H9 (cell line): ENCODE measurements at regions not wholly inside any gene's neighbourhood (a gene's known extent, or its start where the extent isn't known, plus 50 kb on each side); places are given as distances from the start of the nearest gene placed in this dataset.

Experiments used
- DNase-seq: peaks from one replicate; pipeline ENCODE4 v3.0.0-alpha.2; 2017
- H2AFZ ChIP-seq: one replicate; pipeline ENCODE4 v1.6.1; 2013; ENCODE audit warnings: mild to moderate bottlenecking, low read length, control low read depth, moderate library complexity
- H2AK5ac ChIP-seq: 2 replicates; pipeline ENCODE4 v1.6.1; 2013; ENCODE audit warnings: low read length, control low read depth, mixed read lengths; ENCODE audit not compliant: insufficient read length
- H2BK120ac ChIP-seq: one replicate; pipeline ENCODE4 v1.6.1; 2013; ENCODE audit warnings: low read depth, mild to moderate bottlenecking, low read length, control low read depth, inconsistent platforms; ENCODE audit not compliant: poor library complexity, severe bottlenecking
- H2BK12ac ChIP-seq: 2 replicates; pipeline ENCODE4 v1.6.1; 2013; ENCODE audit warnings: low read length, control low read depth, mixed read lengths, low read depth; ENCODE audit not compliant: insufficient read length
- H2BK15ac ChIP-seq: 2 replicates; pipeline ENCODE4 v1.6.1; 2013; ENCODE audit warnings: low read depth, low read length, control low read depth
- H2BK20ac ChIP-seq: one replicate; pipeline ENCODE4 v1.6.1; 2013; ENCODE audit warnings: low read depth, mild to moderate bottlenecking, low read length, control low read depth, inconsistent platforms; ENCODE audit not compliant: poor library complexity, severe bottlenecking
- H2BK5ac ChIP-seq: 2 replicates; pipeline ENCODE4 v1.6.1; 2013; ENCODE audit warnings: low read length, control low read depth, mixed read lengths; ENCODE audit not compliant: insufficient read length
- H3K14ac ChIP-seq: 2 replicates; pipeline ENCODE4 v1.6.1; 2013; ENCODE audit warnings: low read length, control low read depth; ENCODE audit not compliant: insufficient read depth
- H3K18ac ChIP-seq: 2 replicates; pipeline ENCODE4 v1.6.1; 2013; ENCODE audit warnings: low read depth, mild to moderate bottlenecking, mixed read lengths, low read length, control low read depth; ENCODE audit not compliant: insufficient read length
- H3K23ac ChIP-seq: 2 replicates; pipeline ENCODE4 v1.6.1; 2013; ENCODE audit warnings: low read length, control low read depth, mixed read lengths, low read depth; ENCODE audit not compliant: insufficient read length
- H3K23me2 ChIP-seq: 2 replicates; pipeline ENCODE4 v1.6.1; 2013; ENCODE audit warnings: low read depth, mild to moderate bottlenecking, mixed read lengths, low read length, control low read depth; ENCODE audit not compliant: insufficient read length, poor library complexity, severe bottlenecking
- H3K27ac ChIP-seq: 2 replicates; pipeline ENCODE4 v1.5.1; 2013; ENCODE audit warnings: low read length, control low read depth, mixed read lengths, low read depth; ENCODE audit not compliant: insufficient read length
- H3K27me3 ChIP-seq: 2 replicates; pipeline ENCODE4 v1.6.1; 2013; ENCODE audit warnings: low read length, control low read depth, inconsistent platforms; ENCODE audit not compliant: insufficient read depth
- H3K4ac ChIP-seq: 2 replicates; pipeline ENCODE4 v1.6.1; 2013; ENCODE audit warnings: low read depth, mild to moderate bottlenecking, control low read depth, inconsistent platforms, low read length, moderate library complexity
- H3K4me1 ChIP-seq: 2 replicates; pipeline ENCODE4 v1.6.1; 2013; ENCODE audit warnings: low read length, control low read depth, inconsistent platforms; ENCODE audit not compliant: insufficient read depth
- H3K4me2 ChIP-seq: 2 replicates; pipeline ENCODE4 v1.6.1; 2013; ENCODE audit warnings: low read length, control low read depth, mixed read lengths; ENCODE audit not compliant: insufficient read length, insufficient read depth
- H3K56ac ChIP-seq: 2 replicates; pipeline ENCODE4 v1.6.1; 2013; ENCODE audit warnings: low read depth, mild to moderate bottlenecking, mixed read lengths, low read length, control low read depth; ENCODE audit not compliant: insufficient read length
- H3K79me1 ChIP-seq: 2 replicates; pipeline ENCODE4 v1.6.1; 2013; ENCODE audit warnings: low read depth, mild to moderate bottlenecking, moderate library complexity, low read length, control low read depth, inconsistent platforms; ENCODE audit not compliant: insufficient read depth, poor library complexity, severe bottlenecking
- H3K79me2 ChIP-seq: 2 replicates; pipeline ENCODE4 v1.6.1; 2013; ENCODE audit warnings: low read length, control low read depth, inconsistent platforms; ENCODE audit not compliant: insufficient read depth
- H3K9ac ChIP-seq: 2 replicates; pipeline ENCODE4 v1.6.1; 2013; ENCODE audit warnings: low read length, control low read depth, mixed read lengths; ENCODE audit not compliant: insufficient read length; ENCODE audit errors: extremely low read depth
- H3K9me3 ChIP-seq: one replicate; pipeline ENCODE4 v1.6.1; 2013; ENCODE audit warnings: low read depth, low read length, inconsistent platforms; ENCODE audit not compliant: control insufficient read depth
- H3T11ph ChIP-seq: one replicate; pipeline ENCODE4 v1.6.1; 2013; ENCODE audit warnings: mild to moderate bottlenecking, low read length, control low read depth, inconsistent platforms
- H4K20me1 ChIP-seq: one replicate; pipeline ENCODE4 v1.6.1; 2013; ENCODE audit not compliant: control insufficient read depth, insufficient read length, insufficient read depth
- H4K5ac ChIP-seq: 2 replicates; pipeline ENCODE4 v1.6.1; 2013; ENCODE audit warnings: low read depth, mild to moderate bottlenecking, mixed read lengths, low read length, control low read depth; ENCODE audit not compliant: insufficient read length
- H4K8ac ChIP-seq: replicated peaks from 2 replicates; pipeline ENCODE4 v1.6.1; 2013; ENCODE audit warnings: low read length, control low read depth, mixed read lengths, low read depth; ENCODE audit not compliant: insufficient read length
- H4K91ac ChIP-seq: 2 replicates; pipeline ENCODE4 v1.6.1; 2013; ENCODE audit warnings: low read depth, mild to moderate bottlenecking, moderate library complexity, mixed read lengths, low read length, control low read depth; ENCODE audit not compliant: insufficient read length
- H3K27ac Mint-ChIP-seq, 3 experiments: 2 replicates in 2 of 3; 3 replicates in 1 of 3; pipeline ENCODE4 v1.8.0; 2020 to 2021; ENCODE audit warnings: mixed read lengths in 3 of 3, mild to moderate bottlenecking in 1 of 3, moderate library complexity in 1 of 3
- H3K27me3 Mint-ChIP-seq: 2 replicates; pipeline ENCODE4 v1.8.0; 2021; ENCODE audit warnings: low read depth, mild to moderate bottlenecking, moderate library complexity, mixed read lengths
- H3K36me3 Mint-ChIP-seq, 3 experiments: 2 replicates in 2 of 3; 3 replicates in 1 of 3; pipeline ENCODE4 v1.8.0; 2020 to 2021; ENCODE audit warnings: low read depth in 3 of 3, mixed read lengths in 3 of 3; ENCODE audit not compliant: insufficient read depth in 1 of 3
- H3K4me1 Mint-ChIP-seq, 2 experiments: 2 replicates each; pipeline ENCODE4 v1.8.0; 2020; ENCODE audit warnings: mixed read lengths in 2 of 2
- H3K4me3 Mint-ChIP-seq, 2 experiments: 2 replicates in 1 of 2; 3 replicates in 1 of 2; pipeline ENCODE4 v1.8.0; 2020 to 2021; ENCODE audit warnings: mild to moderate bottlenecking in 2 of 2, mixed read lengths in 2 of 2, moderate library complexity in 1 of 2
- H3K9me3 Mint-ChIP-seq, 2 experiments: 2 replicates in 1 of 2; 3 replicates in 1 of 2; pipeline ENCODE4 v1.8.0; 2020; ENCODE audit warnings: mild to moderate bottlenecking in 2 of 2, mixed read lengths in 2 of 2, moderate library complexity in 1 of 2
- CTCF ChIP-seq: fragments of 200-600 bp; sonication (generic); conservative IDR thresholded peaks from 3 replicates; pipeline ENCODE4 v1.8.0; 2021; ENCODE audit warnings: antibody characterized with exemption, mild to moderate bottlenecking
- WGBS: extraction: QIAGEN DNeasy Blood & Tissue Kit; methylation state at CpG from one replicate; pipeline ENCODE4 v1.1.7; 2013; ENCODE audit warnings: missing lambda C conversion rate, low lambda C conversion rate, mixed read lengths; ENCODE audit not compliant: insufficient read length; ENCODE audit errors: extremely low coverage; 5-methylcytosine and 5-hydroxymethylcytosine counted together

- no peak overlapping the region for H3K4ac ChIP-seq
- H3K23me2 ChIP-seq: no peaks in the 10 kb centered on the region
- no peak overlapping the region for H2BK120ac ChIP-seq
- H3K9me3 ChIP-seq: no peaks in the 10 kb centered on the region
- no peak overlapping the region for H4K5ac ChIP-seq
- Mint-ChIP-seq H3K4me3 (no peak overlapping the region), H3K4me1 (no peaks in the 10 kb centered on the region), H3K27me3 (no peaks in the 10 kb centered on the region), H3K36me3 (no peaks in the 10 kb centered on the region), H3K9me3 (no peaks in the 10 kb centered on the region), H3K27ac (no peak overlapping the region)
- no peaks in the 10 kb centered on the region for H3K79me2 ChIP-seq
- H3K4me2 ChIP-seq: no peak overlapping the region
- no peaks in the 10 kb centered on the region for H3K27me3 ChIP-seq
- H3K27ac ChIP-seq: no peak overlapping the region
- H2BK12ac ChIP-seq: no peak overlapping the region
- H3T11ph ChIP-seq: no peak overlapping the region
- H3K79me1 ChIP-seq: no peaks in the 10 kb centered on the region
- H2BK5ac ChIP-seq: no peak overlapping the region
- H4K20me1 ChIP-seq: no peaks in the 10 kb centered on the region
- no peak overlapping the region for H3K14ac ChIP-seq
- no peak for DNase-seq
- no peak overlapping the region for H2BK15ac ChIP-seq
- no peak for TF ChIP-seq CTCF
- H3K23ac ChIP-seq: no peak overlapping the region
- H4K91ac ChIP-seq: no peak overlapping the region
- no peak overlapping the region for H3K18ac ChIP-seq
- no peak overlapping the region for H2AFZ ChIP-seq
- H4K8ac ChIP-seq: no peak overlapping the region
- H3K9ac ChIP-seq: no peak overlapping the region
- no peak overlapping the region for H2AK5ac ChIP-seq
- WGBS: no CpG with 5 or more reads among the region's 10 CpGs
- H2BK20ac ChIP-seq: no peak overlapping the region
- H3K56ac ChIP-seq: no peak overlapping the region
- no peaks in the 10 kb centered on the region for H3K4me1 ChIP-seq
Observed at GRCh38 chr20:11144114-11144950, 470.5 kb upstream of the JAG1 start.
